ENCODE measurements at regions not wholly inside any gene's neighbourhood (a gene's known extent, or its start where the extent isn't known, plus 50 kb on each side); places are given as distances from the start of the nearest gene placed in this dataset.
"Not testable (repeated sequence)": the region's sequence is repeated elsewhere in the genome, so short reads cannot be mapped to it uniquely, and the experiment has no call there.

- no peak for DNase-seq (ENCODE audit: missing footprints)
- intact Hi-C loops (cut with DNase I) = no loop called here
- no peak for ATAC-seq
Measured at GRCh38 chr22:47318041-47318737, 555.7 kb downstream of the TBC1D22A start.

- DNase-seq (ENCODE audit: missing footprints) (no peak), ATAC-seq (no peak)
- intact Hi-C loops (cut with DNase I) = no loop called here
Measured at GRCh38 chr22:47315862-47316419, 553.5 kb downstream of the TBC1D22A start.

GRCh38 chr22:47310601-47311000, 548.2 kb downstream of the TBC1D22A start:
- ATAC-seq (no peak), DNase-seq (ENCODE audit: missing footprints) (no peak)
- intact Hi-C loops (cut with DNase I) = no loop called here

- DNase-seq (ENCODE audit: missing footprints) (no peak), ATAC-seq (no peak)
- intact Hi-C loops (cut with DNase I) = no loop called here
Measured at GRCh38 chr22:47309946-47310345, 547.5 kb downstream of the TBC1D22A start.

DNA sequence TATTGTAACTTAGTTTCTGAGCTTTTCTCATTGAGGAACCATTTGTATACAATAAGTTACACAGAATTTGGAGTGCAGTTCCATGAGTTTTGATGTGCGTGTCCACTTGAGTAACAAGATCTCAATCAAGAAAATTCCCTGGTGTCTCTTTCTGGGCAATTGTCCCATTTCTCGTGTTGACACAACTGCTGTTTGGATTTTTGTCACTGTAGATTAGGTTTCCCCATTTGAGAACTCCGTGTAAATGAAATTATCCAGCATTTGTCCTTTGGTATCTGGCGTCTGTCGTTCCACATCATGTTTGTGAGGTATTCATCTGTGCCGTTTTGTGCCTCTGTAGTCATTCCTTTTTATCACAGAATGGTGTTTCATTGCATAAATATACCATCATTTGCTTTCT, 547.0 kb downstream of the TBC1D22A start:
- intact Hi-C loops (cut with DNase I) = no loop called here
- ATAC-seq (no peak), DNase-seq (ENCODE audit: missing footprints) (no peak)

DNA sequence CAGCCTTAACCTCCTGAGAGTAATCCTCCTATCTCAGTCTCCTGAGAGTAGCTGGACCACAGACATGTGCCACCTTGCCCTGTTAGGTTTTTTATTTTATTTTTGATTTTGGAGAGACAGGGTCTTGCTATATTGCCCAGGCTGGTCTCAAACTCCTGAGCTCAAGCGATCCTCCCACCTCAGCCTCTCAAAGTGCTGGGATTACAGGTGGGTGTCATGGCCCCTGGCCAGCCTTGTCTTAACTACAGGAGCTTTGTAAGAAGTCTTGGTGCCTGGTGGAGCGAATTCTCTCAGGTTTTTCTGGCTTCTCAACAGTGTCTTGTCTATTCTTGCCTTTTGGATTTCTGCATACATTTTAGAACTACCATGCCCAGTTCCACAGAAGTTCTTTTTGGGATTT, 546.4 kb downstream of the TBC1D22A start:
- ATAC-seq = no peak

GRCh38 chr22:47307822-47308221, 545.4 kb downstream of the TBC1D22A start:
- intact Hi-C loops (cut with DNase I) = no loop called here
- no peak for DNase-seq (ENCODE audit: missing footprints)
- no peak for ATAC-seq

More for the DNA sequence above, 546.4 kb downstream of the TBC1D22A start:
- intact Hi-C loops (cut with DNase I) = no loop called here
- DNase-seq (ENCODE audit: missing footprints) = no peak

DNA sequence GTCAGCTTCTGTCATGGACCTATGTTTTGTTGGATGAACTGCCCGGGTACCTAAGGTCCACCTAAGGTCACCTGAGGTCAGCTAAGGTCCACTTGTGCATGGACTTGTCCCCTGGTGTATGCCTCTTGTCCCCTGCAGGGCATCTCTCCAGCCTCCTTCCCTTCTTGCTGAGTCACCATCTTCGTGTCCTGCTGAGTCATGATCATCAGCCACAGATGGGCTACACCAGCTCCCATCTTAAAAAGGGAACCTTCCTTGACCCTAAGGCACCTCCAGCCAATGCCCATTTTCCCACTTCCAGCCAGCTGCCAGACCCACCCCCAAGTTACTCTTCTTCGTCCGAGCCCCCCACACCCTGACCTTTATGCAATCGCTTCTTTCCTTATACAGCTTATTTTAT, 544.9 kb downstream of the TBC1D22A start:
- DNase-seq (ENCODE audit: missing footprints) (no peak), ATAC-seq (no peak)
- intact Hi-C loops (cut with DNase I) = no loop called here

DNA sequence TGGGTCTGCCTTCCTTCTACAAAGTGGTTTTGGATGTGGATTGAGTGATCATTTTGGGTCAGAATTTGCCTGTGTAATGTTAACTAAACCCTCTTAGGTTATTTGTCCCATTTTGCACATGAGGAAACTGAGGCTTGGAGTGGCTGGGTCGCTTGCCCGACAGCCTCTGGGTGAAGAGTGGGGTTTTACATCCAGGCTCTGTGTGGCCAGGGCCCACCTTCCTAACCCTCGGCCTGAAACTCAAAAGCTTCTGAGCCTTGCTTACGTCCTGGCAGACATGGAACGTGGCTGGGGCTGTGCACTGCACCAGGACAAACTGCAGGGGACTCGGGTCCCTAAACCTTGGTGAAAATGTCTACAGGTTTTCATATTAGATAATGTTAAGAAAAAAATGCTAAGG, 542.4 kb downstream of the TBC1D22A start:
- ATAC-seq (no peak), DNase-seq (ENCODE audit: missing footprints) (no peak)
- intact Hi-C loops (cut with DNase I) = no loop called here

DNA sequence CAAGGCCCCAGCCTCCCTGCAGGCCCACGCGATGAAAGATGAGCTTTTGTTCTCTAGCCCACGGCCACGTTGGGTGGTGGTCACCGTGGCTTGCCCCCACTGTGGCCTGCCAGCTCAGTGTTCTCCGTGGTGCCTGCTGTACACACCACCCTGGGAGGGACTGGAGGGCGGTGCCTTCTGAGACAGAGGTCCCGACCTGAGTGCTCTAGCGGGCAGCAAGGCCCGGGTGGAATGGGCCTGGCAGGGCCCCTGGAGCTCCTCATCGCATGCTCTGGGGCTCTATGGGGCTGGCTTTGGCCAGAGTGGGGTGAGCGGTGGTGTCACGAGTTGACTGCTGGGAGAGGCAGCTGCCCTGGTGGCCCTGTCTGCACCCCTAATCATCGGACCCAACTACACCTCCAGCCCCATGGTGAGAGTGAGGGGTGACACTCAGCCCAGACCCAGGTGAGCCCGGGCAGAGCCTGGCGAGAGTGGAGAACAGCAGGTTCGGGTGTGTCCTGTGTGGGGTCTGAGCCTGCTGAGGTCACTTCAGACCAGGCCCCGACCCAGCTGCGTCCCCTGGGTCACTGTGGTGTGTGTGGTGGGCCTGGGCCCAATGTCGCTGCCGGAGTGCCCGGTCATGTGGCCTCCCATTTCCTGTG, 541.9 kb downstream of the TBC1D22A start:
- no peak for DNase-seq (ENCODE audit: missing footprints)
- no peak for ATAC-seq
- intact Hi-C loops (cut with DNase I) = no loop called here

DNA sequence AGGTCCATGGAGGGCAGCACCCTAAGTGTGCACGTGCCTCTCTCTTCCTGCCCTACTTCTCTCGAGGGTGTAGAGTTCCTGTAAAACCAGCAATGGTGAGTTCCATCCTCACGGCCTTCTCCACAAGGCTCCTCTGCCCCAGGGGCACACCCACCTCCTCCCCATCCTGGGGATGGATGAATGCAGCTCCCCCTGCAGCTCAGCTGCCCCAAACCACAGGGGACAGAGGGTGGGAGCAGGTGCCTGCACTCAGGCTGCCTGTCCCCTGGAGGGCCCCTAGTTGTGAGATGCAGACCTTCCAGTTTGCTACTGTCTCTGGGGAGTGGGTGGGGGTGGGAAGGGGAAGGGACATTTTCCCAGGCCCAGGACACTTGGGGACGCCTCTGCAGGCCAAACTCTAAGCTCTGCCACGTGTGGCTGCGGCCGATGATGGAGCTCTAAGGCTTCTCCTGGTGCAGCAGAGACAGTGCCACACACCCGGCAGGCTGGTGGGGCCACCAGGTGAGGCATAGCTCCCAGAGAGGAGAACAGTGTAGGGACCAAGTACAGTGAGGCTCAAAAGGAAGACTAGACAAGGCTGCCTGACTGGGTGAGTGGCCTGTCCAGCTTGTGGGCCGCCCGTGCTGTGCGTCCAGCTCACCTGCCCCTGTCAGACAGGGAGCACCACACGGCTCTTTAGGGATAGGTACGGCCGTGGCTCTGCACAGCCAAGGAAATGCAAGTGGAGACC, 540.9 kb downstream of the TBC1D22A start:
- no peak for ATAC-seq
- intact Hi-C loops (cut with DNase I) = no loop called here
- no peak for DNase-seq (ENCODE audit: missing footprints)

GRCh38 chr22:47302587-47302986, 540.1 kb downstream of the TBC1D22A start:
- DNase-seq (ENCODE audit: missing footprints); intact Hi-C loops (cut with DNase I); ATAC-seq: not testable (repeated sequence)

DNA sequence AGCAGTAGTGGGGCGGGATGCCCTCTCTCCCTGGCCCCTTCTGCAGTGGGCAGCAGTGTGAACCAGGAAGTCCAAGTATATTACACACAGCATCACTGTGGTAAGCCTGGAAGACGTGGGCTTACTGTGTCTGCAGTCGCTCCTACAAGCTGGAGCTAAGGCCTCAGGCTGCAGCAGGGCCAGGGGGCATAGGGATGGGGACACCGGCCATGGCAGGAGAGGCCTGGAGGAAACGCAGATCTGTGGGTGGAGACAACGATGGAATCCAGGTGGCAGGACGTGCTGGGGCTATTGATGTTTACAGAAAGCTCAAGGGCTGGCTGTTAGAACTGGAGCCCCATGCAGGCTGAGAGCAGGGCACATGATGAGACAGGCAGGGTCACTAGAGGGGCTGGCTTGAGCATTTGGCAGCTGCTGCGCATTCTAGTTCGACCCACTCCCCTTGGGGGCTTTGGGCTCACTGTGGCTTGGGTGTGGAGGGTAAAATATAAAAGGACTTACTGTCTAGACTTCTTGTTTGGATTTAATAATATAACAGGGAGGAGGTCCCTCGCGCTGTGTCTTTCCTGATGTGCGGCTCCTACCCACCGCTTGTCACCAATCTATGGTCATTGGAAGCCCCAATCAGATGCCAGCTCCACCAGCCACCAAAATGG, 539.5 kb downstream of the TBC1D22A start:
- DNase-seq (ENCODE audit: missing footprints) (no peak), ATAC-seq (no peak)
- intact Hi-C loops (cut with DNase I) = no loop called here

- no peak for ATAC-seq
- DNase-seq (ENCODE audit: missing footprints) = no peak
- intact Hi-C loops (cut with DNase I) = no loop called here
Measured at GRCh38 chr22:47300698-47301405, 538.4 kb downstream of the TBC1D22A start.

DNA sequence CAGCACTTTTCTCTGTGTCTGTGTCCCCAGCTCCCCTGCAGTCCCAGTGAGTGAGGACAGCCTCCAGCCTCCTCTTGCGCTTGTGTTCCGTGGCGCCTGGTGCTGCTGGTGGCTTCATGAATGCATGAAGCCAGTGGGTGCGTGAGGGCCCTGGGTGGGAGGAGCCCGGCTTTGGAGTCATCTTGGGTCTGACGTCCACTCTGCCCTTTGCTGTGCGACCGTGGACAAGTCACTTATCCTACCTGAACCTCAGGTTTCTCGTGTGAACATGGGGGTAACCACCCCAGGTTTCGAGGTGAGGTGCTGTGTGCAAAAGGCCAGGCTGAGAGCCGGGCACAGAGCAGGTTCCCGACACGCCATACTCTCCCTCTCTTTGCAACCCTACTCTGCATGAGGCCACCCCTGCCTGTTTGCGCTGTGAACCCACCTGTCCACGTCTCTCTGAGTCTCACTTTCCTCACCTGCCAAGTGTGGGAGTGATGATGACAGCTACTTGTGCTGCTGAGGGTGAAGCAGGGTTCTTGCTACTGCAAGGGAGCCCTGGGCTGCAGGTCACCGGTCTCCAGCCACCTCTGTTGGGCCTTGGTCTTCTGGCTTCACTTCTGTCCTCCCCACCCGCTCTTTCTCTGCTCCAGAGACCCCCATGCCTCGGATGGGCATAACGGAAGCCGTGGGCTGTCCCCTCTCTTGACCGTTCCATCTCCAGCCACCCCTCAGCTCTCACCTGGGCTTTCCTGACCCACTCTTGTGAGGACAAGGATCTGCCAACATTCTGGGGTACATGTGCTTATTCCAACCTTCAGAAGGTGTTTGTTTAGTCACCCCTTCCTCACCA, 537.6 kb downstream of the TBC1D22A start:
- no peak for DNase-seq (ENCODE audit: missing footprints)
- intact Hi-C loops (cut with DNase I) = no loop called here
- ATAC-seq = no peak

GRCh38 chr22:47299211-47299862, 536.9 kb downstream of the TBC1D22A start:
- DNase-seq (ENCODE audit: missing footprints) (no peak), ATAC-seq (no peak)
- intact Hi-C loops (cut with DNase I) = no loop called here

GRCh38 chr22:47298017-47298785, 535.8 kb downstream of the TBC1D22A start:
- ATAC-seq (no peak), DNase-seq (ENCODE audit: missing footprints) (no peak)
- intact Hi-C loops (cut with DNase I) = no loop called here

All from Right ventricle myocardium inferior (tissue), 1 donor.